ENCODE measurements at regions not wholly inside any gene's neighbourhood (a gene's known extent, or its start where the extent isn't known, plus 50 kb on each side); places are given as distances from the start of the nearest gene placed in this dataset.
"Not testable (repeated sequence)": the region's sequence is repeated elsewhere in the genome, so short reads cannot be mapped to it uniquely, and the experiment has no call there.

DNA sequence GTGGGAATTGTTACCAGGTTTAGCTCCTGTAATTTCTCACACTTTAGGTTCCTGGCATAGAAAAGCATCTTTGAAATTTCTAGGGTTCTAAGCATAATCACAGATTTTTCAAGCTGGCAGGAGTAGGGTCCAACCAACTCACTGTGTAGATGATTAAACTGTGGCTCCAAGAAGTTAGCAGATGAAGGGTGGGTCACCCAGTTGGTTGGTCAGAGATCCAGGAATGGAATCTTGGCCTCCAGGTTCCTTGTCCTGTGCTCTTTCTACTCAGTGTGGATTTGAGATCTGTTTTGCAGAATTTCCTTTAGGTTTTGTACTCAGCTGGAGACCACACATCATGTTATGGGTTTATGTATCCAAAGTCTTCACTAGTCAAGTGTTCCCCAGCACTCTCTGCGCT is 90.3 kb upstream of the MAML3 start:
- no peak for DNase-seq

DNA sequence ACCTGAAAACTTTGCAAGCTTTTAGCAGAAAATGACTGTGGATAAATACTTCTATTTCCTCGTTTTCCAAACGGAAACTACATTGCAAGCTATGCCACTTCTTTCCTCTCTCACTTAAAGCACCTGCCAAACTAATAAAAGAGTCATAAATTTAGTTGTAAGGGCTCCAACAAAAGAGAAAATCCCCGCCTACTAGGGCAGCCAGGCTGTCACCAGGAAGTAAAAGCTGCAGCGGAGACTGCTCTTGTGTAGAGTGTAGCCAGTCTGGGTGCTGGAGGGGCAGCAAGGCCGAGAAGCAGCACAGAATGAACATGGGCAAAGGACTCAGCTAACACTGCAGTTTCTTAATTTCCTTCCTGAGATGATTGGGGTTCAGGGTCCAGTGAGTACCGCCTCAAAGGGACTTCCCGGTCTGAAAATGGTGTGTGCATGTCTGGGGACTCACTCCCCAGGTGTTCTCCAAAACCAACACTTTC is 89.3 kb upstream of the MAML3 start:
- DNase-seq, result no peak

DNA sequence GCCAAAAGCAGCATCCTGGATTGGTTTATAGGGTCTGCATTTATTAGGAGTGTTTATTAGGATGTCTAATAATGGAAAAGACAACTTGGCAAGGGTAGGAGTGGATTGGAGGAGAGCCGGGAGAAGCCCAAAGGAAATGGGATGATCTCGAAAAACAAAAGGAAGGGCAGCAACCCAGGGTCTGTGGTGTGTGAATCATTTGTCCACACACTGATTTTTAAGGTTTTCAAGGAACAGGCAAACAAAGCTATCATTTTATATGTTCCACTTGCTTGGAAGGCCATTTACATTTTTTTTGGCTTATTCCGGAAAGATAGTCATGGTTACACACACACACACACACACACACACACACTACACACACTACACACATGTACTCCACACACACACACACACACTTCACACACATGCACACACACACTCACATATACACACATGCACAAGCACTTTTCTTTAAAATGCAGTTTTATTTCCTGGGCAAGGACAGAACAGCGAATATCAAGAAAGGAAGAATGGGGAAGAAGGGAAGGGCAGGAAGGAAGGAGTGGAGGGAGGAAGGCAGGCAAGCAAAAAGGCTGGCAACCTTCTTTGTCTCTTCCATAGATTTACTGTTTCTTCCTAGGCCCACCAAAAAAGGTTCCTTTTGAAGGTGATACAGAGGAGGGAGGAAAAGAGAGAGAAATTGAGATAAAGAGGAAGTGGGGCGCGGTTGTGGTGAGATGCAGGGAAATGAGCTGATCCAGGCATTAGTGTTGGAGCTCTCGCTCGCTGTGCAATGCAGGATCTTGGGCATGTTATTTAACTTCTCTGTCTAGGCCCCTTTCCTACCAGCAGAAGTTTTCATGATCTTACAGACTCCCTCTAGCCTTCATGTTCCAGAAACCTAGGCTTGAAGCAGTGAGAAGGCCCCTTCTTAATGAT is 88.6 kb upstream of the MAML3 start:
- no peak for DNase-seq

DNA sequence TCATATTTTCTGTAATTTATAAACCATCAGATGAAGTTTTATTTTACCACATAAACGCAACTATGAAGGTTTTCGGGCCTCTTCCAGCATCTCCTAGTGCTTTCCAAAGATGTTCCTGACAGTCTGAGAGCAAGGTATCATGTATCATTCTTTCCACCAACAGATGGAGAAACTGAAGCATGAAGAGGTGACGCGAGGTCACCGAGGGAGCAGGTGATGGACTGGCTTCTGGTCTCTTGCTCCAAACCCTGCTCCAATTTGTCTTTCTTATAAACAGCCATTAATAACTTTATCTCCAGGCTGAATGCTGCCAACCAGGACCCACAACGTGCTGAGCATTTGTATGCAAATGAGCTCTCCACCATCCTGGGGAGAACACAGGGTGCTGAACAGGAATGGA is 86.3 kb upstream of the MAML3 start:
- no peak for DNase-seq

DNA sequence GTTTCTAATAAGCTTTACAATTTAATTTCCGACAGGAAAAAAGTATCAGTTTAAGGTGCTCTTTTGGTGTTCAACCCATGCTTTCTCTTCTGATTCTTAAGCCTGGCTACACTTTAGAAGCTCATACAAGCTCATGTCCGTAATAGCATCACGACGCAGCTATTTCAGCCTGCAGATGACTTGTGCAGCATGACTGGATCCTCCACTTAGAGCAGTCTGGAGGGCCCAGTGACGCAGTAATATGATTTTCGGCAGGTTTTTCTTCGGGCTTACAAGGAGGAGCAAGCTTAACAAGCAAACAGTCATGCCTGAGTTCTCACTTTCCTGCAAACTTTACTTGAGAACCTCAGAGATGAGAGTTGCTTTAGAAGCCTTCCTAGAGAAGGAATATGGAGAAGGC is 85.3 kb upstream of the MAML3 start:
- DNase-seq, result no peak

DNA sequence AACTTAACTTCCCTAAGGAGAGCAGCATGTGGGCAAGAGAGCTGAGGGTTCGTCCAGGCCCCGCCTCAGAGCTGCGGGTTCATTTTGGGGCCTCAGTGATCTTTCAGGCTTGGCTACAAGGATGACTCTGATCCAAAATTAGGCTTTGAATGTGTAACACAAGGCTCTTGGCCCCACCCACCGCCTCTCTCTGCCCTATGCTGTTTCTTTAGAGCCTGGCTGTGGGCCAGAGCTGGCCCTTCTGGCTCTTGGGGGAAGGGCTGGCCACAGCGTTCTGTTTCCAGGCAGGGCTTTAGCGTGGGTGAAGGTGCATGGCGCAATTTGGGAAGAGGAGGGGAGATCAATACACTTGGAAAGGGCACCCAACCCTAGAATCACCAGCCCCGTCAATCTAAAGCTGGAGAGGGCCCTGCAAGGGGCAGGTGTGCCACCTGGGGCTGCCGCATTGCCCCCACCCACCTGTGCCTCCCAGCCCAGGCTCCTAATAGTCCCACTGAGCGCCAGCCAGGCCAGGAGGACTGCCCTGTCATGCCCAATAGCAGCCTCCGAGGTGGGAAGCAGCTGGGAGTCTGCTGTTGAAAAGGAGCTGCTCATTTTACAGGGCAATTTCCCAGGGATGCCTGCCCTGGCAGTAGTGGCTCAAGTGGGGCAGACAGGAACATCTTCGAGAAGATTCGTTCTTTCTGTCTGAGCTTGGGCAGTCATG is 84.5 kb upstream of the MAML3 start:
- peak; percentile 73 for DNase-seq

DNA sequence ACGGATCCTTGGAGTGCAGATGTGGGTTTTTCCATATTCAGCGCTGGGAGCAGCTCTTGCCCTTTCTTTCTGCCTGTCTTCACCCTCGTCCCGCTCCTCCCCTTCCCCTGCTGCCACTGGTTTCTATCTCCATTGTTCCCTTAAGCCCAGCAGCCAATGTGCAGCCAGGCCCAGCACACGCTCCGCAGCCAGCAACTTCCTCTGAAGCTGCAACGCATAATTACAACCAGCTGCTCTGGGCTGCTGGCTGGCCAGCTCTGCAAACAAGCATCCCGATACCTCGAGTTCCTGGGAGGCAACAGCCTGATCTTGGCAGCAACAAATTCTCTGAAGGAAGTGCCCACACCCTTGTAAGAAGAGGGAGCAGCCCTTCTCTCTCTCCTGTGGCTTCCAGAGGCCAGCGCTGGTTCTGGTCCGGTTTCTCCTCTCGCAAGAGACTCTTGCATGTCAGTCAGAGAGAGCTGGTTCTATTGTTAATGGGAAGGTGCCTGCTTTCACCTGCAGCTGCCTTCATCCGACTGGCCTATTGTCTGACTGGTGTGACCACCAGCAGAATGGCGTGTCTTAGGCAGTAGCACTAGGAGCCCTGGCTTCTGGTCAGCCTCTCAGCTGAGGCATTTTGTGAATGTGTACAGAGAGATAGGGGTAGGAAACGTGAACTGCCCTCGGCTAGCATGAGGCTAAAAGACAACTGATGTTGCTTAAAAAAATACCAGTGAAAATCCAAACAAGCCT is 83.8 kb upstream of the MAML3 start:
- DNase-seq, result peak; percentile 84

DNA sequence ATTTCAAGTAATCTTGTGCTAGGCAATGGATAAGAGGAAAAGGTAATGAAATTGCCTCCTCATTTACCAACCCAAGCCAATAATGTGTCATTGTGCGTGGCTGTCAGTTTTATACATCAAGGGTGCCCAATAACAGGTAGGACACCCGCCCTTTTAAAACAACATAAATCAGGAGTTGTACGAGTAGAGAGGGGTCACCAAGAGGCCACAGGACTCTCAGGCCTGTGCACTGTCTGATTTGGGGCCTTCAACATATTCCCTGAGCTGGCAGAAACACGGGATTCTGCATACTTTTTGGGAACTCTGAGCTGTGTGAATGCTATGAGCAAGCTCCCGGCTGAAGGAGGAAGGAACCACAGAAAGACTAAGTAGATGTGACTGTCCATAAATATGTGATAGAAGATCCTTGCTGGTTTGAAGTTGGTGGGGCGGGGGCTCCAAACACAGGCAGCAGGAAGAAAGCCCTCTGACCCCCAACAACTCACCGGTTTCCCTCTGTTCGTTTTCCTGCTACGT is 82.7 kb upstream of the MAML3 start:
- DNase-seq, result no peak

DNA sequence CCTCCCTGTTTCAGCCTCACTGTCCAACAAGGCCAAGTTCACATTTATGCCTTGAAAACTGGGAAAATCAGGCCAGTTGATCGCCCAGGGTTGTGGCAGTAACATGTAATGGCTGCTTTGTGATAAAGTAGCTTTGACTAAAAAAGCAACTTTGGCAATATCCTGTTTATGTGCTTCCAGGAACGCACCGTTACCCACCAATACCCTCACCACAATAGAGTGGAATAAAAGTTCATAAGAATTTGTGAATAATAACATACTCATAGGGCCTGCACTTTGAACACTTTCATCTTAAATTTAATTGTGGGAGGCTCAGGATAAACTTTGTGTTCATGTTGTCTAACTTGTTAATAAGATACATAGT is 80.7 kb upstream of the MAML3 start:
- no peak for DNase-seq

DNA sequence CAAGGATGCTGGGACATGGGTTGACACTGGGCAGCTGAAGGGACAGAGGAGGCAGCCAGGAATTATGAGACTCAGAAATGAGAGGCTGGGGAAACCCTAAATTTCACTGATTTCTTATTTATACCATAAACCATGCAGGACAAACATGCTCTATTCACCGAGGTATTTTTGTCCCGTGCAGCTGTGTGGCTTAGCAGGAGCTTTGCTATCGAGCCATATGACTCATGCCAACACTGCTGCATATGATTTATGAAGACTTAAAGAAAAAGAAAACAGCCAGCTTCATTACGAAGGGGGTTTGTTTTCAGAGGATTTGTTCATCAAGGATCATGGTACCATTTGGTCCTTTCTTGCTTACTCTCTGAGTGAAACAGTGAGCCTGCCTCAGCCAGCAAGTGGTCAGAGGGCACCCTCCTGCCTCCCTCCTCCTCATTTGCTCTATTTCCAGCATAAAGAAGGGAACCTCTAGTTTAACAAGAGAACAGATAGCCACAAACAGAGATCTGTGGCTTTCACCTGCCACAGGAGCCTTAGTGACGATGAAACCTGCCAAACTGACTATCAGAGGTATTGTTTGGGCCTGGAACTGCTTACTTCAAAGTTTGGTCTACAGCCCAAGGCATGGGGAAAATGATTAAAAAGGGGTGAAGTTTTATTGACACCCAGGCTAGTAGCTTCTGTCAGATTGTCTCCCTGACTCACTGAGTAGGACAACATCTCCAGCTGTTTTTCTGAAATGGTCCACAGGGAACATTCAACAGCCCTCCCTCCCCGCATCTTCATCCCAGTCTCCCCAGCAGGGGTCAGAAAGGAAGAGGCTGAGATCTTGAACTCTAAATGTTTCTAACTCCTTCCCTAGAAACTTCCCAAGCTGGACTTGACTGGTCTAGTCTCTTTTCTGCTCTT is 80.1 kb upstream of the MAML3 start:
- DNase-seq, result no peak

DNA sequence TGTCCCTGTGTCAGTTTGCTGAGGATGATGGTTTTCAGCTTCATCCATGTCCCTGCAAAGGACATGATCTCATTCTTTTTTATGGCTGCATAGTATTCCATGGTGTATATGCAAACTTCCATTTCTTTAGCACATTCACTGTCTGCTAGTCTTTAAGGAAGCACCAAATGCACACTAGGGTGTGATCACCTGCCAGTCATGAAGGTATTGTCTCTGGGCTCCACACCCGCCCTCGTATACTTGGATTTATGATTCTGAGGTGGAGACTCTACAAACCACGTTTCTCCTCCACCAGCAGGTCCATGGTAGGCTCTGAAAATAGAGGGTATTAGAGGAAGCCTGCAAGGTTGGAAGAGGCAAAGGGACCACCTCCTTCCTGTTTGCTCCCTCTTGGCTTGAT is 75.9 kb upstream of the MAML3 start:
- no peak for DNase-seq

DNA sequence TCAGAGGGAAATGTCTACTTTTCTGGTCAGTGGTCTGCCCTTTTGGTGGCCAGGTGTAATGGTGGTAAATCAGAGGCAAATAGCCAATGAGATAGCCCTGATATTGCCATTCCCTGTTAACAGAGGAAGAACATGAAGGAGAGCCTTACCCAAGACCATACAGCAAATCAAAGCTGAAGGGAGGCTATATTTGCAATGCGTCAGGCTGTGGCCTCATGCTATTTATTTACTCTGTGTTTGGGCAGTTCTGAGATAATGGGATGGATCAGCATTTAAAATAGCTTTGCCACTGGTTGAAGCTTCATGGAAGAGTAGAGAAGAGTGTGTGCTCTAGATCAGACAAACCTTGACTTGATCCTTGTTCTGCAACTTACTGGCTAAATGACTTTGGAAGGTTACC is 73.3 kb upstream of the MAML3 start:
- DNase-seq, result no peak

DNA sequence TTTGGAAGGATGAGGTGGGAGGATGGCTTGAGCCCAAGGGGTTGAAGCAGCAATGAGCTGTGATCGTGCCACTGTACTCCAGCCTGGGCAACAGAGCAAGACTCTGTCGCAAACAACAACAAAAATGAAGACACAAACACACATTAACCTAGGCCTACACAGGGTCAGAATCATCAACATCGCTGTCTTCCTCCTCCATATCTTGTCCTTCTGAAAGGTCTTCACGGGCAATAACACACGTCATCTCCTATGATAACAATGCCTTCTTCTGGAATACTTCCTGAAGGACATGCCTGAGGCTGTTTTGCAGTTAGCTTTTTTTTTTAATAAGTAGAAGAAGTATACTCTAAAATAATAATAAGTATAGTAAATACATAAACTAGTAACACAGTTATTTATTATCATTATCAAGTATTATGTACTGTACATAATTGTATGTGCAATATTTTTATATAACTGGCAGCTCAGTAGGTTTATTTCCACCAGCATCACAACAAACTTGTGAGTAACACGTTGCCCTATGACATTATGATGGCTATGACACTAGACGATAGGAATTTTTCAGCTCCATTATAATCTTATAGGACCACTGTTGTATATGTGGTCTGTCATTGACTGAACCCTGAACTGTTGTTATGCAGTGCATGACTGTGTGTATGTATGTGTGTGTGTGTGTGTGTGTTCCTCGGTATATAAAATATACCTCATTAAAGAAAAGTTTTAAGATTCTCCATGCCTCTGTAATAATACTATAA is 69.2 kb upstream of the MAML3 start:
- no peak for DNase-seq

DNA sequence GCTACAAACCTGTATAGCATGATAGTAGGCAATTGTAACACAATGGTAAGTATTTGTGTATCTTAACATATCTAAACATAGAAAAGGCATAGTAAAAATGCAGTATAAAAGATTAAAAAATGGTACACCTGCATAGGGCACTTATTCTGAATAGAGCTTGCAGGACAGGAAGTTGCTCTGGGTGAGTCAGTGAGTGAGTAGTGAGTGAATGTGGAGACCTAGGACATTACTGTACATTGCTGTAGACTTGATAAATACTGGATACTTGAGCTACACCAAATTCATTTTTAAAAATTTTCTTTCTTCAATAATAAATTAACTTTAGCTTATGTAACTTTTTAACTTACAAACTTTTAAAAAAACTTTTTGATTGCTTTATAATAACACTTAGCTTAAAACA is 68.2 kb upstream of the MAML3 start:
- no peak for DNase-seq

DNA sequence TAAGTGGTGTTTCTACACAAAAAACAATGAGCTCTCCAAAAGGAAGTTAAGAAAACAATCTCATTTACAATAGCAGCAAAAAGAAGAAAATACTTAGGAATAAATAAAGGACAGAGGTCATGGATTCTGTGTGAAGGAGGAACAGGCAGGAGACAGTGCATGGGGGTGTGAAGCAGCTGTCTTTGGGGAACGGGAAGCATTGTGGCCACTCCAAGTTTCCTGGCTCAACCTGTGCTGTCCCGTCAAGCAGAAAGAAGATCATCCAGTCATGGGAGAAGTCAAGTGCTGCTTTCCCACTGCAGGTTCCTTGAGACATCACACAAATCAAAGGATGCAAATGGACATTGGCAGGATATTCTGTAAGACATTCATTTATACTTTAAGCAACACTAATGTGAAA is 66.1 kb upstream of the MAML3 start:
- no peak for DNase-seq

DNA sequence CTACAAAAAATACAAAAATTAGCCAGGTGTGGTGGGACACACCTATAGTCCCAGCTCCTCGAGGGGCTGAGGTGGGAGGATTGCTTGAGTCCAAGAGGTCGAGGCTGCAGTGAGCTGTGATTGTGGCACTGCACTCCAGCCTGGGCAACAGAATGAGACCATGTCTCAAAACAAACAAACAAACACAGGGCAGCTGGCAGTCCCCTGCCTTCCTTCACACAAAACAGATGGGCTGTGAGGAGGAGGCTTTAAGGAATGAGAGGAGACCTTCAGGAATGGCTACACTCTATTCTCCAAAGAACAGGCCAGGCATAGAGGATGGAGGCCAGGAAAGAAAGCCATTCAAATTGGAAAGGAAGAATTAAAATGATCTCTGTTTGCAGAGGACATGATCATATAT is 65.6 kb upstream of the MAML3 start:
- DNase-seq, result no peak

DNA sequence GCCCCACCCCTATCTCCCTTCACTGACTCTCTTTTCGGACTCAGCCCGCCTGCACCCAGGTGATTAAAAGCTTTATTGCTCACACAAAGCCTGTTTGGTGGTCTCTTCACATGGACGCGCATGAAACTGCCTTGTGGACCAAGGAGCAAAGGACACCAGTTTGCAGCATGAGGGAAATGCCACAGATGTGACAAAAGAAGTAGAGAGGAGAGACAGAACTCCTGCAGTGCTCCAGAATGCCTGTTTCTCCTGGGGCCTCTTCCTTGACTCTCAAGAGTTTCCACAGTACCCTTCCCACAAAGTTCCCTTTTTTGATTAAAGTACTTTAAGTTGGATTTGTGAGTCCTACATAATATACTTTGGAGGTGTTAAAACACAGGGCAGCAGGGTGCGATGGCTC is 65.1 kb upstream of the MAML3 start:
- not testable (repeated sequence) for DNase-seq

DNA sequence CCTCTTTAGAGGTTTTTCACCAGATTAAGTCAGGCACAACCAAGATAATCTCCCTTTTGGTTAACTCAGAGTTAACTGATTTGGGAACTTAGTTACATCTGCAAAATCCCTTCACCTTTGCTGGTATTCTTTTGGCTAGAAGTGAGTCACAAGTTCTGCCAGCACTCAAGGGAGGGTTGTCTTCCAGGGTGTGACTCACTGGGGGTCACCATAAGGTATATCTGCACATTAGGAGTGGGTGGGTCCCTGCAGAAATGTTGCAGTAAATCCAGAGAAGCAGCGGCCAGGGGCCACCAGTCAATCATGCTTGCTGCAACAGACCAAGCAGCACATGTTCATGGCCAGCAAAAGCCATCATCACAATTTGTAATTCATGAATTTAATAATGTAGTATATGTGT is 59.8 kb upstream of the MAML3 start:
- no peak for DNase-seq

DNA sequence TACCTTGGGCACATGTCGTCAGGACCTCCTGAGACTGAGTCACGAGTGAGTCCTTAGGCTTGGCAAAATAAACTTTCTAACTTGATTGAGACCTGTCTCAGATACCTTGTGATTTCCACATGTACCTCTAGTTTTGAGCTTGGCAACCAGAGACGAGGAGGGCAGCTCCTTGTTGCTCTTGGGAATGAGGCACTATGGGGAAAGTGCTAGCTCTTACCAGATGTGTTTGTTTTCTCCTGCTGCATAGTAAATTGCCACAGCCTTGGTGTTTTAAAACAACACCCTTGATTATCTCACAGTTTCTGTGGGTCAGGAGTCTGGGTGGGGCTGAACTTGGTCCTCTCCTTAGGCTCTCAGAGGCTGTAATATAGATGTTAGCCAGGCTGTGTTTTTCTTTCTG is 59.1 kb upstream of the MAML3 start:
- DNase-seq, result no peak

DNA sequence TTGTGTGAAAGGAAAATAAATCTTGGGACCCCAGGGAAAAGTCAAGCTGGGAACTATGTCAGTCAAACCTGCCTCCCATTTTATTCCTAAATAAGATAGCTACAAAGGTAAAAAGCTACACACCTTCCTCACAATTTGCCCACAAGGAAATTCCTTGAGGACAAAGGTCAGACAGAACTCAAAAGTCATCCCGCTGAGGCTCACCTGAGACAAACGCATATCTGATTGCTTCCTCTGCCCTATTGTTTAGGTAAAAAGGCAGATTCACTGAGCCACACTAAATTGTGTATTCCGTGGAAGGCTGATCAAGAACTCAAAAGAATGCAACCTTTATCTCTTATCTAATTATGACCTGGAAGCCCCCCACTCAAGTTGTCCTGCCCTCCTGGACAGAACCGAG is 58.7 kb upstream of the MAML3 start:
- DNase-seq, result no peak

DNA sequence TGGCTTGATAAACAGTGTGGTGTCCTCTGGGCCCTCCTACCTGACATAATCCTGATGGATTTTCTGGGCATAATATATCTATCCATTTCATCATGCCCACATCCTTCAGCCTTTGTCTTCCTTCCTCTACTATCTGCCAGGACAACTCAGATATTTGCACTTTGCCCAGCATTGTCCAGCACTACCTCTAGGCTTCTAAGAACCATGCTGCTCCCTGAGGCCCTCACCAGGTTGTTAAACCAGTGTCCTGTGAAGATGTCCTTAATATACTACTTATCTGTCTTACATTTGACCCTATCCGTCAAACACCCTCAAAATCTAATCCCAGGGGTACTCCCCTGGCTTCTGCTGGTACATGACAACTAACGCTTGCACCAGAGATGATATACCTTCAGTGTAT is 58.2 kb upstream of the MAML3 start:
- DNase-seq, result no peak

DNA sequence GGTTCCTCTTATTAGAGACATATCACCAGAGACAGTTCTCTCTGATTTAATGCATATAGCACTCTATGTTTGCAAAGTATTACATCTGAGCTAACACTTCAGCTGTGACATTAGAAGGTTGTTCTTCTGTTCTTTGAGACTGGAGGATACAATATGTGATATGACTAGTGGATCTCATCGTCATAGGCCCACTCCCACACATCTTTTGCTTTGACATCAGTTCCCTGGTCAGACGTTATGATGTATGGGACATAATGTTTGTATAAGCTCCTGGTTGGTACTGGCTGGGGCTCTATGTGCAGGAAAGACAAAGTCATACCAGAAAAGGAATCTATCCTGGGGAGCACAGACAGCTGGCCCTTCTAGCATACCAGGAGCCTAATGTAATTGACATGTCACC is 57.7 kb upstream of the MAML3 start:
- no peak for DNase-seq
